Activated naive CD8-positive, alpha-beta T cell treated with anti-CD3 and anti-CD28 coated beads, Interleukin-2, amount 50 U/mL, for 24 hours (primary cell): ENCODE measurements at regions not wholly inside any gene's neighbourhood (a gene's known extent, or its start where the extent isn't known, plus 50 kb on each side); places are given as distances from the start of the nearest gene placed in this dataset.

ENCODE experiments used
- ATAC-seq: fragments of 150-1000 bp; cut with Tn5 transposase; one replicate; pipeline ENCODE4 v1.10.0; 2021
- DNase-seq: peaks from one replicate; pipeline ENCODE4 v3.0.0; 2021
- H3K27ac Mint-ChIP-seq: one replicate; pipeline ENCODE4 v1.8.0; 2021; ENCODE audit warnings: mild to moderate bottlenecking, mixed read lengths
- H3K27me3 Mint-ChIP-seq: one replicate; pipeline ENCODE4 v1.8.0; 2021; ENCODE audit warnings: mixed read lengths
- H3K36me3 Mint-ChIP-seq: one replicate; pipeline ENCODE4 v1.8.0; 2021; ENCODE audit warnings: low read depth, mixed read lengths
- H3K4me1 Mint-ChIP-seq: one replicate; pipeline ENCODE4 v1.8.0; 2021; ENCODE audit warnings: mixed read lengths
- H3K4me3 Mint-ChIP-seq: one replicate; pipeline ENCODE4 v1.8.0; 2021; ENCODE audit warnings: mild to moderate bottlenecking, moderate library complexity, mixed read lengths
- H3K9me3 Mint-ChIP-seq: one replicate; pipeline ENCODE4 v1.8.0; 2021; ENCODE audit warnings: mixed read lengths

DNA sequence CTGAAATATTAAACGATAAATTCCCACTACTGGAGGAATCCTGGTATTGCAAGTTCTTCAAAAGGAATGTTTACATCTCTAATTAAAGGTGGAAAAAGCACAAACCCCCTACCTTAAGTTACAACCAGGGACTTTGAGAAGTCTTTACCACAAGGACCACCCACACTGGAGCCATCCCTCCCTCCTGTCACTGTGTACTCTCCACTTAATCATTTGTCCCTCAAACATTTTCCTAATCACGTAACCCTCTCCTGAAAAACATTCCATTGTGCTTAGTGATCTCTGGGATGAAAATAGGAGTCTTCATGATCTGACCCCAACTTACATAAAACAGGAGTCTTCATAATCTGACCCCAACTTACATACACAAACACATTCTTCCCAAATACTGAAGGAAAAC, 85.7 kb downstream of the SUCLG1 start:
- H3K4me1 Mint-ChIP-seq: no peaks in the 10 kb centered on the region
- peaks cover 5% of the 10 kb centered on the region for H3K27me3 Mint-ChIP-seq
- H3K36me3 Mint-ChIP-seq: no peaks in the 10 kb centered on the region
- ATAC-seq (no peak), DNase-seq (no peak)
- H3K4me3 Mint-ChIP-seq: no peak overlapping the region
- H3K27ac Mint-ChIP-seq: no peak overlapping the region
- H3K9me3 Mint-ChIP-seq: no peaks in the 10 kb centered on the region

DNA sequence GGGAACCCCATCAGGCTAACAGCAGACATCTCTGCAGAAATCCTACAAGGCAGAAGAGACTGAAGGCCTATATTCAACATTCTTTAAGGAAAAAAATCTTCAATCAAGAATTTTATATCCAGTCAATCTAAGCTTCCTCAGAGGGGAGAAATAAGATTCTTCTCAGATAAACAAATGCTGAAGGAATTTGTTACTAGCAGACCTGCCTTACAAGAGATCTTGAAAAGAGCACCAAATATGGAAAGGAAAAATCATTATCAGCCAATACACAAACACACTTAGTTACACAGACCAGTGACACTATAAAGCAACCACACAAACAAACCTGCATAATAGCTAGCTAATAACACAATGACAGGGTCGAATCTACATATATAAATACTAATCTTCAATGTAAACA, 96.5 kb downstream of the SUCLG1 start:
- DNase-seq (no peak), ATAC-seq (no peak)
- Mint-ChIP-seq H3K4me3 (no peak overlapping the region), H3K27ac (no peak overlapping the region), H3K4me1 (no peaks in the 10 kb centered on the region), H3K9me3 (peaks cover 22% of the 10 kb centered on the region), H3K27me3 (peaks cover 19% of the 10 kb centered on the region), H3K36me3 (peaks cover 1% of the 10 kb centered on the region)

DNA sequence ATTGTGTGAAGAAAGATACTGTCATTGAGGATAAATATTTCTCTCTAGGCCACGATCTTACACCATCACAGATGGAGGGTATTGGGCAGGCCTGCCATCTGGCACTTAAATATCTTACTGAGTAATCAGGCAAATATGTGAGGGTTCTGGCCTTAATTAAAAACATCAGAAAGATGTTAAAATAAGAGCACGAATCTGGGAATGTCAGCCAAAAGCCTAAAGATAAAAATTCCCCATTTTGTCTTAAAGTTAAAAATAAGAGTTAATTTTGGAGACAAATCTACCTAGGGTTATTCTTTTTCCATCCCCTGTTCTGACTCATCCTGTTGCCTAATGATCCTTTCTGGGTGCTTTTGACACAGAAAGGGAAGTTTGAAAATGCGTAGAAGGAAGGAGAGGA, 121.0 kb downstream of the SUCLG1 start:
- DNase-seq (no peak), ATAC-seq (no peak)
- Mint-ChIP-seq H3K4me3 (no peak overlapping the region), H3K4me1 (no peaks in the 10 kb centered on the region), H3K27ac (no peak overlapping the region), H3K27me3 (peaks cover 14% of the 10 kb centered on the region), H3K9me3 (no peaks in the 10 kb centered on the region), H3K36me3 (no peaks in the 10 kb centered on the region)

DNA sequence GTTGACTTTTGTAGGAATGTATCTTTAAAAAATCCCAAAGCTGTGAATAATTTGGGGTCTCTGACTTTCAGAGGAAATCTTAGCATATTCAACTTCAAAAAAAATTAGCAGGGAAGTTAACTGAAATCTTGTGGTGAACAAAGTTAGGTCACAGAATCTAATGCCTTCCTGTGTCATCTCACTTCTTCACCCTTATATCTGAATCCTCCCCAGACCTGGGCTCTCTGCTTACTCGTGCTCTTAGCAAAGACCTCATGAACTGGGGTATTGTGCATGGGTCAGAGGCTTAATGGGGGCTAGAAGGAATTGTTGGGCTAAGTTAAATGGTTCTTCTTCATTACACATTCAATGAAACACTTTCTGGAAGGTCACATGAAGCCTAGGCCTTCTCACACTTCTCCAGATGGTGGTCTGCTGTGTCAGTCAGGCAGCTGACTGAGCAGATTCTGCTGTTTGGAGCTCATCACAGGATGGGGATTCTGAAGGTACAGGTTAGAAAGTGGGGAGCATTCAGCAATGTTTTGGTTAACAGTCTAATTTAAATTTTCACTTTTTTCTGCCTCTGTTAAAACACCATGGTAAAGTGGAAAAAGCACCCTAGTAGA, 131.3 kb downstream of the SUCLG1 start:
- Mint-ChIP-seq H3K9me3 (peaks cover 8% of the 10 kb centered on the region), H3K27me3 (peaks cover 28% of the 10 kb centered on the region), H3K36me3 (no peaks in the 10 kb centered on the region), H3K4me1 (no peaks in the 10 kb centered on the region), H3K27ac (no peak overlapping the region), H3K4me3 (no peak overlapping the region)
- no peak for DNase-seq
- no peak for ATAC-seq

- Mint-ChIP-seq H3K27ac (no peak overlapping the region), H3K36me3 (no peaks in the 10 kb centered on the region), H3K4me3 (no peak overlapping the region), H3K9me3 (no peaks in the 10 kb centered on the region), H3K27me3 (peaks cover 24% of the 10 kb centered on the region), H3K4me1 (no peaks in the 10 kb centered on the region)
- DNase-seq: no peak
- ATAC-seq: no peak
These were observed 132.1 kb downstream of the SUCLG1 start for GRCh38 chr2:84326831-84327432.

- no peak overlapping the region for H3K4me3 Mint-ChIP-seq
- H3K27ac Mint-ChIP-seq: no peak overlapping the region
- no peaks in the 10 kb centered on the region for H3K9me3 Mint-ChIP-seq
- DNase-seq: no peak
- no peaks in the 10 kb centered on the region for H3K36me3 Mint-ChIP-seq
- no peak for ATAC-seq
- no peaks in the 10 kb centered on the region for H3K4me1 Mint-ChIP-seq
- H3K27me3 Mint-ChIP-seq: peaks cover 19% of the 10 kb centered on the region
These were observed 135.2 kb downstream of the SUCLG1 start for GRCh38 chr2:84323890-84324289.

- H3K4me1 Mint-ChIP-seq: no peaks in the 10 kb centered on the region
- H3K36me3 Mint-ChIP-seq: no peaks in the 10 kb centered on the region
- no peak for DNase-seq
- H3K27ac Mint-ChIP-seq: no peak overlapping the region
- H3K27me3 Mint-ChIP-seq: peaks cover 17% of the 10 kb centered on the region
- no peak for ATAC-seq
- H3K9me3 Mint-ChIP-seq: no peaks in the 10 kb centered on the region
- no peak overlapping the region for H3K4me3 Mint-ChIP-seq
These were observed 138.1 kb downstream of the SUCLG1 start for GRCh38 chr2:84320940-84321339.

DNA sequence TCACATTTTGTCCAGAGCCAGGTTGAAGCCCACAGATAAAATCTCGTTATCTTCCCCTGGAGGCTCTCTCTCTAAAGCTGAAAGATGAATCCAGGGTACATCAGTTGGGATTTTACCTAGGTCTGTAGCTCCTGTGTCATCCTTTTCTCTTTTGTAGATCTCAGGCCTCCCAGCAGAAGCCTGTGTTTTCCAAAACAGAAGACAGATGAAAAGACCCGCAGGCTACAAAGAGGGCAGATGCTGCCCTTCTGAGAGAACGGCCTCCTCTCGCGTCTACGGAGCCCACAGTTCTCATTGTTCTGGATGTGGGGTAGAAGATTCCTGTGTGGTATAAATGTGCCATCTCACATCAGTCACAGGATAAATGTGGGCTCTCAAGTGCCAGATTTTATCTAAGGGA, 139.5 kb downstream of the SUCLG1 start:
- no peaks in the 10 kb centered on the region for H3K9me3 Mint-ChIP-seq

GRCh38 chr2:84317135-84317534, 141.9 kb downstream of the SUCLG1 start:
- no peaks in the 10 kb centered on the region for H3K36me3 Mint-ChIP-seq
- H3K27ac Mint-ChIP-seq: no peak overlapping the region
- DNase-seq: no peak
- H3K4me1 Mint-ChIP-seq: no peaks in the 10 kb centered on the region
- no peak overlapping the region for H3K4me3 Mint-ChIP-seq
- no peaks in the 10 kb centered on the region for H3K9me3 Mint-ChIP-seq
- no peak for ATAC-seq
- H3K27me3 Mint-ChIP-seq: peaks cover 6% of the 10 kb centered on the region

More for the DNA sequence above, 139.5 kb downstream of the SUCLG1 start:
- Mint-ChIP-seq H3K27me3 (peaks cover 14% of the 10 kb centered on the region), H3K27ac (no peak overlapping the region), H3K36me3 (no peaks in the 10 kb centered on the region), H3K4me3 (no peak overlapping the region), H3K4me1 (no peaks in the 10 kb centered on the region)
- DNase-seq: no peak
- no peak for ATAC-seq

GRCh38 chr2:84314901-84315330, 144.2 kb downstream of the SUCLG1 start:
- Mint-ChIP-seq H3K4me3 (no peak overlapping the region), H3K36me3 (no peaks in the 10 kb centered on the region), H3K27me3 (peaks cover 3% of the 10 kb centered on the region), H3K27ac (no peak overlapping the region), H3K9me3 (no peaks in the 10 kb centered on the region), H3K4me1 (no peaks in the 10 kb centered on the region)
- peak; percentile 82 for ATAC-seq
- peak; percentile 79 for DNase-seq

DNA sequence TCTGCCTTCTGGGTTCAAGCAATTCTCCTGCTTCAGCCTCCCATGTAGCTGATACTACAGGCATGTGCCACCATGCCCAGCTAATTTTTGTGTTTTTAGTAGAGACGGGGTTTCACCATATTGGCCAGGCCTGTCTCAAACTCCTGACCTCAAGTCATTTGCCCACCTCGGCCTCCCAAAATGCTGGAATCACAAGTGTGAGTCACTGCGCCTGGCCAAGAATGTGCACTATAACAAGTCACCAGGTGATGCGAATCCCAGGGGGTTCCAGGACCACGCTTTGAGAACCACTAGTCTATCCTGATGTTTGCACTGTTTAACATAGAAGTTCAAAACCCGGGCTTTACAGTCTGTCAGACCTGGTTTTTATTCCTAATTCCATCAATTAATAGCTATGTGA, 144.8 kb downstream of the SUCLG1 start:
- no peaks in the 10 kb centered on the region for H3K9me3 Mint-ChIP-seq
- DNase-seq (no peak), ATAC-seq (no peak)
- H3K27ac Mint-ChIP-seq: no peak overlapping the region
- H3K27me3 Mint-ChIP-seq: peaks cover 3% of the 10 kb centered on the region
- no peak overlapping the region for H3K4me3 Mint-ChIP-seq
- no peaks in the 10 kb centered on the region for H3K4me1 Mint-ChIP-seq
- H3K36me3 Mint-ChIP-seq: no peaks in the 10 kb centered on the region

DNA sequence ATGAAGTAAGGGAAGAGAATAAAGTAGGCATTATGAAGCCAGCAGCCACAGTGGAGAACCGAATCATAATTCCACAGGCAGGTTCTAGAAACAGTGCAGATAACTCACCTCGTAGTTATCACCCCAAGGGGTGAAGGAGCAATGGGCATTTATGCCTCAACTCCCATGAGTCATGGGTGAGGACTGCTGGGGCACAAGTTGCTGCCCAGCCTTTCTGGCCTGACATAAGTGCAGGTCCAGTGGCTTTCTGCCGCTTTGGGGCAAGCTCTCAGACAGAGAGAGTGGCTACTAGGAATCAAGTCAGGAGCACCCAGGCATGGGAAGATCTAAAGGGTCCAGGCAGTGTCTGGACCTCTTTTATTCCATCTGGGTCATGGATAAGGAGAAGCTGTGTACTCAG, 149.8 kb downstream of the SUCLG1 start:
- Mint-ChIP-seq H3K27ac (no peak overlapping the region), H3K27me3 (peaks cover 7% of the 10 kb centered on the region), H3K9me3 (peaks cover 11% of the 10 kb centered on the region), H3K4me3 (no peak overlapping the region), H3K36me3 (no peaks in the 10 kb centered on the region), H3K4me1 (no peaks in the 10 kb centered on the region)
- DNase-seq (no peak), ATAC-seq (no peak)

GRCh38 chr2:84306361-84306760, 152.7 kb downstream of the SUCLG1 start:
- peaks cover 7% of the 10 kb centered on the region for H3K27me3 Mint-ChIP-seq
- H3K9me3 Mint-ChIP-seq: peaks cover 11% of the 10 kb centered on the region
- H3K27ac Mint-ChIP-seq: no peak overlapping the region
- H3K4me3 Mint-ChIP-seq: no peak overlapping the region
- DNase-seq: no peak
- H3K4me1 Mint-ChIP-seq: no peaks in the 10 kb centered on the region
- no peaks in the 10 kb centered on the region for H3K36me3 Mint-ChIP-seq
- no peak for ATAC-seq

DNA sequence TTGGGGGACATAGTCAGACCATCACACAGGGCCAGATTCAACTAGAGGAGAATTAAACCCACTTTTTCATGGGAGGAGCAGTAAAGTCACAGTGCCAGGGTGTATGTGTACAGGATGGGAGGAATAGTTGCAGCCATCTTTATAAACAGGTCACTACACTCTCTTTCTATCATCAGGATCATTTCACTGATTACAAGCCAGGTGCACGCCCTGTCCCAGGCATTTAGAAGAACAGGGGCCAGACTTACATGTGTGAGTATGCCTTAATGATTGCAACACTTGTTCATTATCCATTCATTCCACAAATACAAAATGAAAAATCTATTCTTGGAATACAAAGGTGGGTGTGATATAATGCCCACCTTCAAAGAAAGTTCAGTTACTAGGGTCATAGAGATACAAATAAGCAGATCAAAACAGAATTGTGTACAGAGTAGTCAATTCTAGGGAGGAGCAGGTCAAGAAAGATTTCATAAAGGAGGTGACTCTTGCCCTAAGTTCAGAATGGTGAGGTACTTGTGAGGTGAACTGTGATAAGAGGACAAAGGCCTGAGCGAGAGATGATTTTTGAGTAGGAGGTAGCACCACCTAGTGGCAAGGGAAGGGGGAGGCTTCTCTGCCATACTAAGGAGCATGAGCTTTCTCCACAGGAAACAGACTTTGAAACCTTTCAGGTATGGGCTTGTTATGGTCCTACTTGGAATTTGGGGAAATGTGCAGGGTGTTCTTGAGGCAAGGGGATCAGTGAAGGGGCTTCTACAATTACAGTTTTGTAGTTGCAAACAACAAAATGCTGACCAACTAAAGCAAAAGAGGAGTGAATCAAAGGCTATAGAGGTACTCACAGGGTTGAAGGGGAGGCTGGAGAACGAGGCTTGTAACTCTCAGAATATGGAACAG, 156.3 kb downstream of the SUCLG1 start:
- no peaks in the 10 kb centered on the region for H3K4me1 Mint-ChIP-seq
- DNase-seq (peak; percentile 30), ATAC-seq (peak; percentile 66)
- peaks cover 11% of the 10 kb centered on the region for H3K9me3 Mint-ChIP-seq
- H3K27ac Mint-ChIP-seq: no peak overlapping the region
- H3K36me3 Mint-ChIP-seq: no peaks in the 10 kb centered on the region
- H3K4me3 Mint-ChIP-seq: no peak overlapping the region
- peaks cover under 1% of the 10 kb centered on the region for H3K27me3 Mint-ChIP-seq

DNA sequence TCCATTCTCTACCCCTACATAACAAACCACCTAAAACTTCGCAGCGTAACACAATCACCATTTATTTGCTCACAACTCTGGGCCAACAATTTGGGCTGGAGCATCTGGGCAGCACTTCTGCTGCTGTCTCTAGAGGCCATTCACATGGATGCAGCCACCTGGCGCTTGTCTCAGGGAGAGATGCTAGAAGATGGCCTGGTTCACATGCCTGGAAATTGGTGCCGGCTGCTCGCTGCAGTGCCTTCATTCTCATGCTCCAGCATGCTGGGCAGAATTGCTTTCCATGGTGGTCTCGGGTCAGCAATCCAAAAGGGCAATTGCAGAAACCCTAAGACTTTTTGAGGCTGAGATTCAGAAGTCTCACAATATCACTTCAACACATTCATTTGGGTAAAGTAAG, 157.4 kb downstream of the SUCLG1 start:
- no peaks in the 10 kb centered on the region for H3K27me3 Mint-ChIP-seq
- peaks cover 11% of the 10 kb centered on the region for H3K9me3 Mint-ChIP-seq
- H3K36me3 Mint-ChIP-seq: no peaks in the 10 kb centered on the region
- DNase-seq (no peak), ATAC-seq (no peak)
- no peaks in the 10 kb centered on the region for H3K4me1 Mint-ChIP-seq
- H3K27ac Mint-ChIP-seq: no peak overlapping the region
- no peak overlapping the region for H3K4me3 Mint-ChIP-seq
